GM18498 (cell line): ENCODE measurements at regions not wholly inside any gene's neighbourhood (a gene's known extent, or its start where the extent isn't known, plus 50 kb on each side); places are given as distances from the start of the nearest gene placed in this dataset.

Experiments
- ATAC-seq: cut with Tn5 transposase; IDR thresholded peaks from one replicate; pipeline ENCODE4 v1.9.1; 2021; ENCODE audit warnings: mild to moderate bottlenecking, moderate library complexity; ENCODE audit not compliant: unreplicated experiment

GRCh38 chr1:101653482-101653946, 343.2 kb downstream of the OLFM3 start:
- no peak for ATAC-seq

DNA sequence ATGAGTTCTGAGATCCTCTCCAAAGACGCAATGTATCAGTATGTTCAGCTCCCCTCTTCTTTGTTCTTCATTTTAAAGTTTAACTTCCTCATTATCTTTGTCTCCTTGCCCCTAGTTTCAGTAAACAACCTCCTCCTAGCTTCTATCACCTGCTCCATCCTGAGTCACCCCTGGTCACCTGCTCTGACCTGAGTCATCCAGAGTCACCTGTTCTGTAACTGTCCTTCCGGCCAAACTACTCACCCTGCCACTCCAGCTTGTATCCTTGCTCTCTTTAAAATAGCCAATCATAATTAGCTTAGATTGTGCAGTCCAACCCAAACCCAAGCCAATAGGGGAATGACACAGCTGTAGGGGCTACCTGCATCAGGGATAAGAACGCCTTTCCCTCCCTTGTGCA, 332.0 kb downstream of the OLFM3 start:
- ATAC-seq = no peak

GRCh38 chr1:101667761-101668160, 329.0 kb downstream of the OLFM3 start:
- no peak for ATAC-seq

- no peak for ATAC-seq
These were observed 313.6 kb downstream of the OLFM3 start for GRCh38 chr1:101683136-101683535.

GRCh38 chr1:101683561-101683960, 313.2 kb downstream of the OLFM3 start:
- ATAC-seq = no peak

GRCh38 chr1:101697072-101697471, 299.7 kb downstream of the OLFM3 start:
- ATAC-seq = no peak

- no peak for ATAC-seq
These were observed 298.0 kb downstream of the OLFM3 start for GRCh38 chr1:101698681-101699080.

GRCh38 chr1:101704895-101705294, 291.8 kb downstream of the OLFM3 start:
- ATAC-seq = no peak

GRCh38 chr1:101706366-101706765, 290.4 kb downstream of the OLFM3 start:
- no peak for ATAC-seq

- no peak for ATAC-seq
These were observed 287.0 kb downstream of the OLFM3 start for GRCh38 chr1:101709721-101710120.

DNA sequence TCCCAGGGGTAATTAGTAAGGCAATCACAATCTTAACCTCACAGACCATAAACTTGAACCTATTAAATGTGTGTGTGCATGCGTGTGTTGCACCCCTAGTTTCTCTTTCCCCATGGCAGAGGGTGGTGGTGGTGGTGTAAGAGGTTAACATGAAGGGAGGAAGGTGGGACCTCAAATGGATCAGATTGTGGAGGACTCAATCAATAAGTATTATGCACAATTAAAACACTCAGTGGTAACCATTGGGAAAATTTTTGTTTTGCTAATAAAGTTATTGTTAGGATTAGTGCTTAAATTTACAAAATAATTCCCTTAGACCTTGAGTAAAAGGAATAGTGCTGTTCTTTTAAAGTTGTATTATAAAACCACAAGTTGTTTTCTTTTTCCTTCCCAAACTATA, 283.0 kb downstream of the OLFM3 start:
- no peak for ATAC-seq

DNA sequence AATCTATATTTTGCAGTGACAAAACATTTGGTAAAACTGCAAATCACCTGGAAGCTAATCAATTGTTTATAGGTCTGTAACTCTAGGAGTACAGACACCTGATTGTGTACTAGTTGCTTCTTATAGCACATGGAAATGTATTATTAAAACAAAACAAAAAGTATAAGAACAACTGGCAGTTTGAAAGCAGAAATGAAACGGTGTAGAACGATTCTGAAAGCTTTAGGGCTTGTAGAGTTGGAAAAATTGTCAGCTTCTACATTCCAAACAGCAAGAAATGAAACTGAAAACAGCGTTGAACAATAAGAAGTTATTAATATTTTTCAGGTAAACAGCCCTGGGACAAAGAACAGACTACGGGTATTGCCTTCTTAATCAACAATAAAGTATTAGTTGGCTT, 273.3 kb downstream of the OLFM3 start:
- no peak for ATAC-seq

DNA sequence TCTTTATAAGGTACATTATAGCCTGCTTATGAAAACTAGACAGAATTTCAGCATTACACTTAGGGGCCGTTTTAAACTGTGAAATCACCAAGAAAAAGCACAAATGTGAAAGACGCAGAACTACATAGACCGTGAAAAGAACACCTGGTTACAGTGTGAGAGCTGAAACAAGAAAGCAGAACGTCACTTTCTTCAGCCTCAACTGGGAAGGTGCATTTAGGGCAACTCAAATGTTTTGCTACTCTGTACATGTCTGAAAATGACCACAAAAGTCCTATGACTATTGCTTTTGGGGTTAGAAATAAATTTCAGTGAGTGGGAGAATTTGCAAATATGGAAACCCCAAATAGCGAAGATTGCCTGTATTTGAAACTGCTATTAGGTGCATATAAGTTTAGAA, 268.7 kb downstream of the OLFM3 start:
- ATAC-seq = peak; percentile 76

DNA sequence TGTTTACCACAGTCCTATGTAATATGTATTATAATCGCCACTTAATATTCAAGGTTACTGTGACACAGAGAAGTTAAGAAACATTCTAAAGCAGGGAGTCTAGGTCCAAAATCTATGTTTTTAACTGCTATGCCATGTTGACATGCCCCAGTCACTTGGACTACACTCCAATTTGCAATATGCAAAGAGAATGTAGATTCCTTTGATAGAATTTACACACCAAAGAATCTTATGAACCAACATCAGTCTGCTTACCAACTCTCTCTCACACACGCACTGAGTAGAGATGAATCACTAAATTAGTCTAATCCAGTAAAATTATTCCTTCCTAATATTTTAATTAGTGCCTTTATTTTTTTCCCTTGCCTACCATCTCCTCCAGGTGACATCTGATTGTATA, 266.2 kb downstream of the OLFM3 start:
- ATAC-seq = no peak

- peak; percentile 65 for ATAC-seq
These were observed 264.5 kb downstream of the OLFM3 start for GRCh38 chr1:101732261-101732660.

GRCh38 chr1:101733340-101733739, 263.4 kb downstream of the OLFM3 start:
- ATAC-seq = no peak

GRCh38 chr1:101738475-101738874, 258.3 kb downstream of the OLFM3 start:
- no peak for ATAC-seq

DNA sequence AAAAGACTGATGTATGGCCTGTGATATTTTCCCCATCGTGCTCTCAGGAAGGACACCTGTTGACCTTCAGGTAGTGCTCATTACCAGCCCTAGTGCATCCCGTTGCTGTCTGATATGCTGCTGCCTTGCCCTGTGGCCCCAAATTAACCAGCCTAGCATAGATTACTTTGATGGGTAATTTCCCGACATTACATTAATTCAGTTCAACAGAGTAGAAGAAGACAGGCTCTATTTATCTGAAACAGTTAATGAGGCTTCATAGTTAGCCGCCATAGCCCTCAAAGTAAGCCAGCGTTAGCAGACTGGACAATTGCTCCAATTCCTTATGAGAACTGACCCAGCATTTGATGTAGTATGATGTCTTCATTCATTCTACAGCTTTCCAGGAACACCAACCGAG, 257.6 kb downstream of the OLFM3 start:
- no peak for ATAC-seq

GRCh38 chr1:101739826-101740330, 256.8 kb downstream of the OLFM3 start:
- ATAC-seq = no peak

DNA sequence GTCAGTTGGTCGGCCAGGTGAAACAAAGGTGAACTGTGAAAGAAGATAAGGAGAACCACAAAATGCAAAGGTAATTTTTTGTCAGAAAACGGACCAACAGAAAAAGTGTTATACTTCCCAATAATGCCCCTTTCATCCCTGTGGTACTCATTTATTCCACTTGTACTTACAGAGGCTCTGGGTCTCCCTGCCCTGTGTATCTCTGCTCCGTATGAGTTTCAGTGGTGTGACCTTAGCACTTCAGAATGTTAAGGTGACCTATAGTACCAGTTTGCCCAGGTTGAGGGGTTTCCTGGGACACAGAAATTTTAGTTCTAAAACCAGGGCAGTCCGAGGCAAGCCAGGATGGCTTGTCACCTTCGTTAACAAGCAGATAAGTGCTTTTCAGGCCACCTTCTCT, 254.8 kb downstream of the OLFM3 start:
- ATAC-seq = no peak

DNA sequence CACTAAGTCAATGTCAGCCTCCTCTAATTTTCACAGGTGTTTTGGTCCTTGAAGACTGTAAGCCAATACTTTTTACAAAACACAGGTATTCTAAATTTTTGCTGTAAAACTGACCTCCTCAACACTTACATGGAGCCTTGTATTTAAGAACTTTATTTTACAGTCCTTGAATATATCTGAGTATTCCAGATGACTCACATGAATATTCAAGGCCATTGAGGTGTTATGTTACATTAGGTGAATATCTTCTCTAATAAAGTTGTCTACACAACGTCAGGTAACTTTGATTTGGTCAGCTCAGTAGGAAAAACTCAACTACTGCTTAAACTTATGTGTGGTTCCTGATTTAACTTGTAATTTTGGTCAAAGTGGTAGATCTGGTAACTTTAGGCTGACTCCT, 254.2 kb downstream of the OLFM3 start:
- no peak for ATAC-seq

GRCh38 chr1:101745551-101746270, 251.0 kb downstream of the OLFM3 start:
- no peak for ATAC-seq

- ATAC-seq = no peak
These were observed 248.6 kb downstream of the OLFM3 start for GRCh38 chr1:101748077-101748476.
